PC-9 (cell line): ENCODE measurements at regions not wholly inside any gene's neighbourhood (a gene's known extent, or its start where the extent isn't known, plus 50 kb on each side); places are given as distances from the start of the nearest gene placed in this dataset.

ENCODE experiments used
- BruUV-seq: library from RNA; stranded (reverse); fragments of 400-500 nt; replicated peaks from 2 replicates; lab custom pipeline; 2021; lab: Mats Ljungman, UMichigan
- CTCF ChIA-PET: fragments of 300-600 bp; sonication (Branson Sonifier 250); formaldehyde crosslinking; loops from one replicate; lab custom pipeline; 2022; ENCODE audit warnings: antibody characterized with exemption; lab: Charles Lee
- POLR2A ChIA-PET: fragments of 300-600 bp; sonication (Branson Sonifier 250); formaldehyde crosslinking; loops from one replicate; lab custom pipeline; 2022; ENCODE audit warnings: antibody characterized with exemption; ENCODE audit not compliant: unreplicated experiment; lab: Charles Lee
- DNase-seq, 2 experiments: peaks; one replicate each; pipeline versions ENCODE4 v3.0.0 to v3.0.0-alpha.2; 2015 to 2022; ENCODE audit warnings: mixed read lengths in 1 of 2
- H2AFZ ChIP-seq: fragments of 200-600 bp; sonication (generic); 2 replicates; pipeline ENCODE4 v1.8.1; 2017; ENCODE audit warnings: antibody characterized with exemption
- H3F3A ChIP-seq: fragments of 200-600 bp; sonication (generic); 2 replicates; pipeline ENCODE4 v1.8.1; 2017; ENCODE audit warnings: antibody characterized with exemption, mild to moderate bottlenecking, low read depth; ENCODE audit not compliant: insufficient read depth
- H3K27ac ChIP-seq: fragments of 200-600 bp; sonication (generic); 2 replicates; pipeline ENCODE4 v1.6.1; 2016; ENCODE audit warnings: mixed run types
- H3K27me3 ChIP-seq: fragments of 200-600 bp; sonication (generic); 2 replicates; pipeline ENCODE4 v1.6.1; 2016; ENCODE audit warnings: low read depth, mixed run types; ENCODE audit not compliant: insufficient read depth
- H3K36me3 ChIP-seq: fragments of 200-600 bp; sonication (generic); 2 replicates; pipeline ENCODE4 v1.6.1; 2016; ENCODE audit warnings: low read depth, mixed run types
- H3K4me1 ChIP-seq: fragments of 200-600 bp; sonication (generic); replicated peaks from 2 replicates; pipeline ENCODE4 v1.6.1; 2016; ENCODE audit warnings: mixed run types; ENCODE audit not compliant: insufficient read depth
- H3K4me2 ChIP-seq: fragments of 200-600 bp; sonication (generic); 2 replicates; pipeline ENCODE4 v1.6.1; 2017; ENCODE audit warnings: mixed run types
- H3K4me3 ChIP-seq: fragments of 200-600 bp; sonication (generic); 2 replicates; pipeline ENCODE4 v1.6.1; 2016; ENCODE audit warnings: mixed run types
- H3K79me2 ChIP-seq: fragments of 200-600 bp; sonication (generic); 2 replicates; pipeline ENCODE4 v1.6.1; 2017; ENCODE audit warnings: low read depth, mixed run types
- H3K9me2 ChIP-seq: fragments of 200-600 bp; sonication (generic); 2 replicates; pipeline ENCODE4 v1.8.1; 2017; ENCODE audit warnings: mild to moderate bottlenecking; ENCODE audit not compliant: insufficient read depth
- H3K9me3 ChIP-seq: fragments of 200-600 bp; sonication (generic); 2 replicates; pipeline ENCODE4 v1.8.1; 2016; ENCODE audit warnings: low read depth; ENCODE audit not compliant: insufficient read depth
- H4K20me1 ChIP-seq: fragments of 200-600 bp; sonication (generic); 2 replicates; pipeline ENCODE4 v1.8.1; 2017; ENCODE audit not compliant: insufficient read depth
- EZH2 ChIP-seq: fragments of 200-600 bp; sonication (generic); IDR thresholded peaks from 2 replicates; pipeline ENCODE4 v1.8.0; 2017; ENCODE audit warnings: antibody characterized with exemption, low read depth
- intact Hi-C: fragments of 100-400 bp; cut with micrococcal nuclease; formaldehyde crosslinking; loops from one replicate; pipeline ENCODE4 v1.10.0; 2022; ENCODE audit not compliant: unreplicated experiment
- TF ChIP-seq, protein P1 (sequence below): fragments of 200-600 bp; sonication (generic); conservative IDR thresholded peaks from 2 replicates; pipeline ENCODE4 v1.6.1; 2017; ENCODE audit warnings: mixed run types, antibody characterized with exemption, mild to moderate bottlenecking, moderate library complexity

DNA sequence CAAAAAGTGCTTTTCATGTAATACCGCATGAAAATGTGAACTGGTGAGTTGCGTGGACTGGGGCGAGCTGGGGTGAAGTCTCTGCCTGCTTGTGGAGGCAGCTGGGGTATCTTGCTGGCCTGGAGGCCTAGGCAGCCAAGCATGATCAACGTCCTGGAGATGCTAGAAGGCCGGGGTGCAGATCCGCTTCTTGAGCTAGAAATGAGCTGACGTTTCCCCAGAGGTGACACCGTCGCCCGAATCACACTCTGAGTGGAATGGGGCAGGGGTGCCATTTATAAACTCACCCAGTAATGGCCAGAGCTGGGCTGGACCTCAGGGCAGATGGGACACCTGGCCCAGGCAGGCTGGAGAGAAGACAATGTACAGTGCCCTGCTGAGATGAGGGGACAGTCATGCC, 1513.0 kb downstream of the TBC1D22A start:
- Histone ChIP-seq H3F3A (no peaks in the 10 kb centered on the region), H3K4me1 (no peaks in the 10 kb centered on the region), H3K9me2 (no peaks in the 10 kb centered on the region), H3K4me3 (no peak overlapping the region), H2AFZ (no peak overlapping the region), H3K9me3 (no peaks in the 10 kb centered on the region), H3K79me2 (no peaks in the 10 kb centered on the region), H4K20me1 (no peaks in the 10 kb centered on the region), H3K27me3 (peaks cover 92% of the 10 kb centered on the region), H3K36me3 (no peaks in the 10 kb centered on the region), H3K4me2 (no peak overlapping the region), H3K27ac (no peak overlapping the region)
- no peak for DNase-seq
- intact Hi-C loops: no loop called here
- ChIA-PET POLR2A (no interaction called here), CTCF (no interaction called here)
- BruUV-seq: no TSS peak
- TF ChIP-seq, protein P1, sequence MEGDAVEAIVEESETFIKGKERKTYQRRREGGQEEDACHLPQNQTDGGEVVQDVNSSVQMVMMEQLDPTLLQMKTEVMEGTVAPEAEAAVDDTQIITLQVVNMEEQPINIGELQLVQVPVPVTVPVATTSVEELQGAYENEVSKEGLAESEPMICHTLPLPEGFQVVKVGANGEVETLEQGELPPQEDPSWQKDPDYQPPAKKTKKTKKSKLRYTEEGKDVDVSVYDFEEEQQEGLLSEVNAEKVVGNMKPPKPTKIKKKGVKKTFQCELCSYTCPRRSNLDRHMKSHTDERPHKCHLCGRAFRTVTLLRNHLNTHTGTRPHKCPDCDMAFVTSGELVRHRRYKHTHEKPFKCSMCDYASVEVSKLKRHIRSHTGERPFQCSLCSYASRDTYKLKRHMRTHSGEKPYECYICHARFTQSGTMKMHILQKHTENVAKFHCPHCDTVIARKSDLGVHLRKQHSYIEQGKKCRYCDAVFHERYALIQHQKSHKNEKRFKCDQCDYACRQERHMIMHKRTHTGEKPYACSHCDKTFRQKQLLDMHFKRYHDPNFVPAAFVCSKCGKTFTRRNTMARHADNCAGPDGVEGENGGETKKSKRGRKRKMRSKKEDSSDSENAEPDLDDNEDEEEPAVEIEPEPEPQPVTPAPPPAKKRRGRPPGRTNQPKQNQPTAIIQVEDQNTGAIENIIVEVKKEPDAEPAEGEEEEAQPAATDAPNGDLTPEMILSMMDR: no peak
- no peak for TF ChIP-seq EZH2

DNA sequence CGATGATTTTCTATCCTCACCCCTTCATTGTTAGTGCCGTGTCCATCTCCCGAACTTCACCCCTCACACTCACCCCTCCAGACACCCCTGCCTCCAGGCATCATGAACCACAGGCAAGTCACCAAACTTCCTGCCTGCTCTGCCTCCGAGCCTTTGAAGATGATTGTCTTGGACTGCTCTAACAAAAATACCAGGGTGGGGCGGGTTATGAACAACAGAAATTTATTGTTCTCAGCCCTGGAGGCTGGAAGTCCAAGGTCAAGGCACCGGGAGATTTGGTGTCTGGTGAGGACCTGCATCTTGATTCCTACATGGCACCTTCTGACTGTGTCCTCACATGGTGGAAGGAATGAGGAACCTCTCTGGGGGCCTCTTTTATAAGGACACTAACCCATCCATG, 1508.3 kb downstream of the TBC1D22A start:
- POLR2A ChIA-PET: no interaction called here
- no peak for TF ChIP-seq EZH2
- TF ChIP-seq, protein P1: no peak
- CTCF ChIA-PET: no interaction called here
- Histone ChIP-seq H3K4me2 (no peak overlapping the region), H3K4me3 (no peak overlapping the region), H3K27me3 (peaks cover 90% of the 10 kb centered on the region), H3K79me2 (no peaks in the 10 kb centered on the region), H3F3A (no peaks in the 10 kb centered on the region), H3K36me3 (no peaks in the 10 kb centered on the region), H2AFZ (no peak overlapping the region), H3K4me1 (no peaks in the 10 kb centered on the region), H3K27ac (no peak overlapping the region), H3K9me2 (no peaks in the 10 kb centered on the region), H3K9me3 (no peaks in the 10 kb centered on the region), H4K20me1 (no peaks in the 10 kb centered on the region)
- DNase-seq: no peak
- intact Hi-C loops: no loop called here
- no TSS peak for BruUV-seq

DNA sequence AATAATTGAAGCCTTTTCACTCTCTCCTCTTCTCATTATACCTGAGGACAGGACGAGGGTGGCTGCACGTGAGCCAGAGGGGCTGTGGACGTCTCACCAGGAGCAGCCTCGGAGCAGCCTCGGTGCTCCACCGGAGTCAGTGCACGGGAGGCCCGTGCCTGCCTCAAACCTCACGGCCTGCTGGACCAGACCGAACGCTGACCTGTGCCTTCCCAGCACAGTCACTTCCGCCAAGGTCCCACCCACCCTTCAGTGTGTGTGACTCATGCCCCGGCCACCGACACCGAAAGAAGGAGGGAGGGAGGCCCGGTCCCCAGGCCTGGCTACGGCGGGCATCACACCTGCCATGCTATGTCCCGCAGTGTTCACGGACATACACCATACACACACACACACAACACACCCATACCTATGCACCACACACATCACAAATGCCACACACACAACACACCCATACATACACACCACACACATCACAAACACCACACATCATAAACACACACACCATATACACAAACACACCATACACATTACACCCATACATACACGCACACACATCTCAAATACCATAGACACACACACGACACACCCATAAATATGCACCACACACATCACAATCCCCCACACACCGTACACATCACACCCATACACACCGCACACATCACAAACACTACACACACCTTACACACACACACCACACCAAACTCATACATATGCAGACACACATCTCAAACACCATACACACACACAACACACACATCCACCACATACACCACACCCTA, 1506.5 kb downstream of the TBC1D22A start:
- TF ChIP-seq, protein P1: no peak
- no peak for TF ChIP-seq EZH2
- no peak overlapping the region for H3K4me2 ChIP-seq
- H2AFZ ChIP-seq: no peak overlapping the region
- H3K4me1 ChIP-seq: no peaks in the 10 kb centered on the region
- no peaks in the 10 kb centered on the region for H4K20me1 ChIP-seq
- BruUV-seq: no TSS peak
- DNase-seq: no peak
- no peaks in the 10 kb centered on the region for H3F3A ChIP-seq
- H3K4me3 ChIP-seq: no peak overlapping the region
- H3K36me3 ChIP-seq: no peaks in the 10 kb centered on the region
- intact Hi-C loops: no loop called here
- CTCF ChIA-PET: no interaction called here
- POLR2A ChIA-PET: no interaction called here
- no peaks in the 10 kb centered on the region for H3K79me2 ChIP-seq
- no peaks in the 10 kb centered on the region for H3K9me2 ChIP-seq
- H3K27ac ChIP-seq: no peak overlapping the region
- H3K9me3 ChIP-seq: no peaks in the 10 kb centered on the region
- peaks cover 95% of the 10 kb centered on the region for H3K27me3 ChIP-seq
